GM18907 (cell line): ENCODE measurements at regions not wholly inside any gene's neighbourhood (a gene's known extent, or its start where the extent isn't known, plus 50 kb on each side); places are given as distances from the start of the nearest gene placed in this dataset.

Experiments
- ATAC-seq: cut with Tn5 transposase; IDR thresholded peaks from one replicate; pipeline ENCODE4 v1.9.1; 2021; ENCODE audit warnings: mild to moderate bottlenecking, moderate library complexity; ENCODE audit not compliant: unreplicated experiment

DNA sequence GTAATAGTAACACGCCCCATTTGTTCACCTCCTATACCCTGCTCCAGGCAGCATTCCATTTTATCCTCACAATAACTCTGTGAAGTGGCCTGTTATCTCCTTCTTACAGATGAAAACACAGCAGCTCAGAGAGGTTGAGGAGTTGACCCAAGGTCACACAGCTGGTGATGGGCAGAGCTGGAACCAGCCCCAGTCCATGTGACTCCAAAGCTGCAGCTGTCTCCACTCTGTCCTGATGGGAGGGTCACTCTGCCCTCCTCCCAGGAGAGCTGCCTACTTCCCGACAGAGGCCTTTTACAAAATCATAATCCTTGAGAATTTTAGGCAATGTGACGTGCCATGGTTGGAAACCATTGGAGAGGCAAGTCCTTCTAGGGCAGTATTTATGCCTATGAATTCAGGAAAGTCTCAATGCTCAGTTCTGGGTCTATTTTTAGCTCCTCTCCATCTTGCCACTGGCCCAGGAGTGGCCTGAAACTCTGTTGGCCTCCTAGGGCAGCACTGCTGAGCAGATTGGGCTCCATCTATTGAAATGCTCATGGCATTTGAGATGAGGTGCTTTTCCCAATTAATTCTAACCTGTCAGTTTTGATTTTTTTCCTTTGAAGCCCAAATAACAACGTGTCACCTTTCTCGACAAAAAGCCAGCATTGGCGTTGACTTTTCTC lies 50.1 kb upstream of the KCNK12 start:
- ATAC-seq = no peak
